ENCODE measurements at regions not wholly inside any gene's neighbourhood (a gene's known extent, or its start where the extent isn't known, plus 50 kb on each side); places are given as distances from the start of the nearest gene placed in this dataset.

DNA sequence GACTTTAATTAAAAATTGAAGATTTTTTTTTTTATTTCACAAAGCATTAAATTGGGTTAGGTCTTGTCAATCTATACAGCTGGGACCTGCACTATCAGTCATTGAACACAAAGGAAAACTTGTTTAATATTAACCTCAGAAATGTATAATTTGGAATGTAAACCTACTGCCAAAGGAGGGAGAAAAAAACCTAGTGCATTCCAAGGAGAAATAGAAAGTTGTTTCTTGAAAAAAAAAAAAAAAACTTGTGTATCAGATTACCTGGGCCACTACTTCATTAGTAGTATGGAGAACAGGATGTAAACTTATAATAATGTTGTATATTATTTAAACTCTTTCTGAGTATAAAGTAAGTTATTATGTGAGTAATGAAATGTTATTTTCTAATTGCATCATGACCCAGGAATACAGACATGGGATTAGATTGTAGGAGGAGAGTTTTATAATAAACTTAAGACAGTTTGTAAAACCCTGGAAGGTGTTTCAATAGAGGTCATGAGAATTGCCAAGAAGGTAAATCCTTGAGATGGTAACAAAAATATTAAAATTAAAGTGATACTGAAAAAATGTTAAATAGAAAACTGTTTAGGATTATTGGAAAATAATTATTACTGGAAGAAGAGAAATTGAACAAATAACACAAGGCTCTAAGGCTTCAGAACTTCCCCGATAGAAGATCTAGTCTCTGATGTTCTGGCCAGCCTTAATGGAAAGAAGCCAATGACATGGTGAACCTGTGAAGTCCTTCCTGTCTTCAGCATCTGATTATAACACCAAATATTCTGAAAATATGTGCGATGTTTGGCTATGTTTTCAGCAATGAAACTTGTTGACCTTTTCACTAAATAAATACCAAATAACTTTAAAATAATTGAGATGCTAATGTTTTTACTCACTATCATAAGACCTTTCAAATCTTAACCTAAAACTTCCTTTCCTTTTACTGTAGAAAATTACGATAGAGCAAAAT lies 412.8 kb upstream of the LYPLAL1 start:
- intact Hi-C loops (cut with micrococcal nuclease): no loop called here
- no TSS peak for BruUV-seq (replicated peaks)
- Histone ChIP-seq H3K9ac (ENCODE audit: low read length) (no peak overlapping the region), H3K9me3 (ENCODE audit: low read length) (no peaks in the 10 kb centered on the region), H4K20me1 (ENCODE audit: low read length) (no peaks in the 10 kb centered on the region), H3K79me2 (ENCODE audit: low read length) (no peaks in the 10 kb centered on the region), H3K4me3 (ENCODE audit: low read length) (no peak overlapping the region), H3K4me1 (ENCODE audit: insufficient read depth, low read length) (no peaks in the 10 kb centered on the region), H3F3A (ENCODE audit: low read length, unreplicated experiment) (no peaks in the 10 kb centered on the region), H3K4me2 (ENCODE audit: low read length) (no peak overlapping the region), H3K9me2 (replicated peaks; ENCODE audit: low read length) (0 out of 2 replicates have a peak, but pooled peaks cover 3% of the 10 kb centered on the region), H2AFZ (ENCODE audit: low read length) (0 out of 2 replicates have a peak overlapping the region, but pooled peaks have one; percentile 6), H3K27me3 (ENCODE audit: low read length) (no peaks in the 10 kb centered on the region), H3K36me3 (ENCODE audit: low read depth, low read length) (no peaks in the 10 kb centered on the region), H3K27ac (ENCODE audit: low read length) (no peak overlapping the region)
- POLR2A ChIA-PET (ENCODE audit: unreplicated experiment): interaction anchor here (0.7 kb wide), 1 partner anchor 386 kb away, joined by 3 read pairs; no protein-coding TSS in a partner anchor
- CTCF ChIA-PET: no interaction called here
- DNase-seq (no peak), ATAC-seq (no peak)
- TF ChIP-seq EZH2phosphoT487 (IDR thresholded peaks at IDR 0.05; ENCODE audit: borderline replicate concordance, low read length) (no peak), EZH2 (IDR thresholded peaks at IDR 0.05; ENCODE audit: low read length, unreplicated experiment) (no peak)
- TF ChIP-seq, protein P1, sequence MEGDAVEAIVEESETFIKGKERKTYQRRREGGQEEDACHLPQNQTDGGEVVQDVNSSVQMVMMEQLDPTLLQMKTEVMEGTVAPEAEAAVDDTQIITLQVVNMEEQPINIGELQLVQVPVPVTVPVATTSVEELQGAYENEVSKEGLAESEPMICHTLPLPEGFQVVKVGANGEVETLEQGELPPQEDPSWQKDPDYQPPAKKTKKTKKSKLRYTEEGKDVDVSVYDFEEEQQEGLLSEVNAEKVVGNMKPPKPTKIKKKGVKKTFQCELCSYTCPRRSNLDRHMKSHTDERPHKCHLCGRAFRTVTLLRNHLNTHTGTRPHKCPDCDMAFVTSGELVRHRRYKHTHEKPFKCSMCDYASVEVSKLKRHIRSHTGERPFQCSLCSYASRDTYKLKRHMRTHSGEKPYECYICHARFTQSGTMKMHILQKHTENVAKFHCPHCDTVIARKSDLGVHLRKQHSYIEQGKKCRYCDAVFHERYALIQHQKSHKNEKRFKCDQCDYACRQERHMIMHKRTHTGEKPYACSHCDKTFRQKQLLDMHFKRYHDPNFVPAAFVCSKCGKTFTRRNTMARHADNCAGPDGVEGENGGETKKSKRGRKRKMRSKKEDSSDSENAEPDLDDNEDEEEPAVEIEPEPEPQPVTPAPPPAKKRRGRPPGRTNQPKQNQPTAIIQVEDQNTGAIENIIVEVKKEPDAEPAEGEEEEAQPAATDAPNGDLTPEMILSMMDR (conservative IDR thresholded peaks at IDR 0.05; ENCODE audit: low read depth, low read length): no peak

DNA sequence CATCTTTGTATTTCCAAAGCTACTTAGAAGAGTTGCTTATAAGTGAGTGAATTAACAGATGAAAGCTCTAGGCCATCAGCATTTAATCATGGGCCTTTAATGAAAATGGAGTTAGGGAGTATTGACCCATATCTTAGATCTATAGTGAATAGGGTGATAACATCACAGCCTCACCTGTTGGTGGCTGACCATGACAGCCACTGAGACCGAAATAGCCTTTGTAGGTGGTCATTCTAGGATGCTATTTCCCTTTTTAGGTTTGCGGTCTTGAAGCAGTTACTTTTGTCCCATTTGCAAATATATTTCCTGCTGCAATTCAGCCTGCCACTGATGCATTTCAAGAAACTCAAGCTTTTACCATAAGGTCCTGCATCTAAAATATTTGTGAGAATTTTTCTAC lies 410.1 kb upstream of the LYPLAL1 start:
- CTCF ChIA-PET: no interaction called here
- Histone ChIP-seq H3K4me2 (ENCODE audit: low read length) (no peak overlapping the region), H3K79me2 (ENCODE audit: low read length) (no peaks in the 10 kb centered on the region), H4K20me1 (ENCODE audit: low read length) (no peaks in the 10 kb centered on the region), H3K27ac (ENCODE audit: low read length) (no peak overlapping the region), H2AFZ (ENCODE audit: low read length) (no peak overlapping the region), H3K9ac (ENCODE audit: low read length) (no peak overlapping the region), H3K36me3 (ENCODE audit: low read depth, low read length) (no peaks in the 10 kb centered on the region), H3K9me2 (replicated peaks; ENCODE audit: low read length) (0 out of 2 replicates have a peak, but pooled peaks cover 3% of the 10 kb centered on the region), H3K4me3 (ENCODE audit: low read length) (no peak overlapping the region), H3K9me3 (ENCODE audit: low read length) (no peaks in the 10 kb centered on the region), H3K27me3 (ENCODE audit: low read length) (no peaks in the 10 kb centered on the region), H3F3A (ENCODE audit: low read length, unreplicated experiment) (no peaks in the 10 kb centered on the region), H3K4me1 (ENCODE audit: insufficient read depth, low read length) (no peaks in the 10 kb centered on the region)
- TF ChIP-seq EZH2 (IDR thresholded peaks at IDR 0.05; ENCODE audit: low read length, unreplicated experiment) (no peak), EZH2phosphoT487 (IDR thresholded peaks at IDR 0.05; ENCODE audit: borderline replicate concordance, low read length) (no peak)
- TF ChIP-seq, protein P1 (conservative IDR thresholded peaks at IDR 0.05; ENCODE audit: low read depth, low read length): no peak
- intact Hi-C loops (cut with micrococcal nuclease): no loop called here
- DNase-seq: no peak
- no TSS peak for BruUV-seq (replicated peaks)
- POLR2A ChIA-PET (ENCODE audit: unreplicated experiment): interaction anchor here (0.6 kb wide), 2 partner anchors 41 to 1610 kb away, joined by 3 to 6 read pairs; no protein-coding TSS in a partner anchor
- ATAC-seq: no peak

DNA sequence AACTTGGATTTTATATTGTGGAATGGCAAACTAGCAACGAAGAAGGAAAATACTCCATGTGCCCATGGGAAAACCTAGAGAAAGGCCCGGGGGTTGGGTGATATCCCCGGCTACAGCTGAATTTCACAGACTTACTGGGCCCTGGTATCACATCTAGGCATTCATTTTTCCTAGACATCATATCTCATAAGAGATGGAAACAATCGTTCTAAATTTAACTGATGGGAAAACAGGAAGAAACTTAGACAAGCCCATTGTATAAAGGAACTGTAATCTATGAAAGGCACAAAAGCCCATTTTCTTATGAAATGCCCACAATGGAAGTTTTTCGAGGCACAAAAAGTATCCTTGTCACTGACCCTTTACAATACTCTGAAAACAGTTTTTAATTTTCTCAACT lies 407.9 kb upstream of the LYPLAL1 start:
- no peaks in the 10 kb centered on the region for H3K79me2 ChIP-seq (ENCODE audit: low read length)
- no peaks in the 10 kb centered on the region for H3K27me3 ChIP-seq (ENCODE audit: low read length)
- H3K27ac ChIP-seq (ENCODE audit: low read length): no peak overlapping the region
- DNase-seq (no peak), ATAC-seq (no peak)
- H3K4me3 ChIP-seq (ENCODE audit: low read length): no peak overlapping the region
- H3K4me1 ChIP-seq (ENCODE audit: insufficient read depth, low read length): no peaks in the 10 kb centered on the region
- H4K20me1 ChIP-seq (ENCODE audit: low read length): no peaks in the 10 kb centered on the region
- no peaks in the 10 kb centered on the region for H3K9me3 ChIP-seq (ENCODE audit: low read length)
- TF ChIP-seq EZH2phosphoT487 (IDR thresholded peaks at IDR 0.05; ENCODE audit: borderline replicate concordance, low read length): no peak
- TF ChIP-seq, protein P1 (conservative IDR thresholded peaks at IDR 0.05; ENCODE audit: low read depth, low read length): no peak
- TF ChIP-seq EZH2 (IDR thresholded peaks at IDR 0.05; ENCODE audit: low read length, unreplicated experiment): no peak
- CTCF ChIA-PET: no interaction called here
- H3K9ac ChIP-seq (ENCODE audit: low read length): no peak overlapping the region
- no peak overlapping the region for H2AFZ ChIP-seq (ENCODE audit: low read length)
- POLR2A ChIA-PET (ENCODE audit: unreplicated experiment): no interaction called here
- H3F3A ChIP-seq (ENCODE audit: low read length, unreplicated experiment): no peaks in the 10 kb centered on the region
- no TSS peak for BruUV-seq (replicated peaks)
- H3K4me2 ChIP-seq (ENCODE audit: low read length): no peak overlapping the region
- intact Hi-C loops (cut with micrococcal nuclease): no loop called here
- no peaks in the 10 kb centered on the region for H3K9me2 ChIP-seq (replicated peaks; ENCODE audit: low read length)
- H3K36me3 ChIP-seq (ENCODE audit: low read depth, low read length): no peaks in the 10 kb centered on the region
